ENCODE measurements at regions not wholly inside any gene's neighbourhood (a gene's known extent, or its start where the extent isn't known, plus 50 kb on each side); places are given as distances from the start of the nearest gene placed in this dataset.

DNA sequence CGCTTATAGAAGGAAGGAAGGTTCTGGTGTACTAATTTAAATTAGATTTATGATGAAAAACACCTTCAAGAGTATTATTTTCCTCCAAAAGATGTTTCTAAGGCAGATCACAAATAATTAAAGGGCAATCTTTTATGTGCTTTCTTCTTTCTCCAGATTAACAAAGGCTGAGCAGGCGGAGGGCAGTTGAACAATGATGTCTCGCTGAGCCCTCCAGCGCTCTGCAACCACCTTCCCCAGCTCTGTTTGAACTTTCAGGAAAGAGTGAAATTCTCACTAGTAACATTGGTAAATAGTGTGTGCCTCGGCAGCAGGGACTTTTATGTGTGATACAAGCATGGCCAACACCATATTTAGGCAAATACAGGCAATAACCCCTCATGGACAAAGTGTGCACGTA is 379.1 kb upstream of the MKI67 start:
- DNase-seq (ENCODE audit: extremely low read depth, low read depth), result no peak

DNA sequence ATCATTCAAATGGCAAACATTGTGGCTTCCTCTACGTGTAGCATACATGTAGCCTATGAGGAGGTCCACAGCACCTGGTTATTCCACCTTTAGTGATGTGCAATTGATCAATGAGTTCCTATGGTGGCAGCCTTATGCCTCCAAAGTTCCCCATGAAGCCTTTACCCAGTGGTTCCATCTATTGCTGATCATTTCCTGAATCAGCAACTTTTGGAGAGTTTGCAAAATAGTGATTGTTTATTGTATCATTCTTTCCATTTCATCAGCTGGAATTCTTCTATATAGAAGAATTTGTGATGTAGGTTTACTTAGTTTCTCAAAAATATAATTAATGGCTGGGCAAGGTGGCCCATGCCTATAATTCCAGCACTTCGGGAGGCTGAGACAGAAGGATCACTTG is 380.2 kb upstream of the MKI67 start:
- TF ChIP-seq CTCF (IDR thresholded peaks at IDR 0.05; ENCODE audit: low read depth, low read length), result no peak
- DNase-seq (ENCODE audit: extremely low read depth, low read depth), result no peak

More for the DNA sequence above, 379.1 kb upstream of the MKI67 start:
- no peak for TF ChIP-seq CTCF (IDR thresholded peaks at IDR 0.05; ENCODE audit: low read depth, low read length)

DNA sequence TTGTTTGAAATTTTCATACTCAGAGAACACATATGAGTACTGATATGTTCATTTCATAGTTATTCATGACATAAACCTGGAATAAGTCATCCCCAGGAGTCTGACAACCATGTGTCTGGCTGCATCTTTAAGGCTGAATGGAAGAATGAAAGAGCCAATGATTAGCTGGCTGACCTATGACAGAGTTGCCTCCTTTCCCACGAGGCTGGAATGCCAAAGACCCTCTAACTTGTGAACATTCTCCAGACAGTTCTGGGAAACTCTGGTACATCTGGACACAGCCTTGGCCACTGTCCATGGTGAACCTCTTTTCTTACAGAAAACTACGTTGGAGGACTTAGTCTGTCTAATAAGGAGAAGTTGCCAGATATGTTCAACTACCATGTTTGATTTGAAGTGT is 380.8 kb upstream of the MKI67 start:
- no peak for TF ChIP-seq CTCF (IDR thresholded peaks at IDR 0.05; ENCODE audit: low read depth, low read length)
- no peak for DNase-seq (ENCODE audit: extremely low read depth, low read depth)

DNA sequence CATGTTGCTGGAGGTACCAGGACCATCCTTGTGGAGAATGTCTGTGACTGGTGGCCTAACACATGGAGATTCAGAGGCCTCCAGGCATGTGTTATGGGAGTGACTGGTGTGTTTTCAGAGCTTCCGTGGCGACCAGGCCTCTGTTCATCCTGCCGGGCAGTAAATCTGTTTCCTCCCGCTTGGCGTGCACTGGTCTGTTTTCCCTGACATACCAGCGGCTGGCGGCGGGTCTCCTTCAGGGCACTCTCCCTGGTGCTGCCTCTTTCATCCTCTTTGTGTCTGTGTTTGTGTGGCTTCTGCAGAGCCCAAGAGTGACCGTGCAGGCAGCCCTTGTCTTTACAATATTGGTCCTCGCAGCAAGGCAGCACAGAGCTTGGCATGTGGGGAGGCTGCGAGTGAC is 385.1 kb upstream of the MKI67 start:
- DNase-seq (ENCODE audit: extremely low read depth, low read depth), result no peak
- no peak for TF ChIP-seq CTCF (IDR thresholded peaks at IDR 0.05; ENCODE audit: low read depth, low read length)

- no peak for TF ChIP-seq CTCF (IDR thresholded peaks at IDR 0.05; ENCODE audit: low read depth, low read length)
- no peak for DNase-seq (ENCODE audit: extremely low read depth, low read depth)
Measured at GRCh38 chr10:128512767-128513166, 386.5 kb upstream of the MKI67 start.

DNA sequence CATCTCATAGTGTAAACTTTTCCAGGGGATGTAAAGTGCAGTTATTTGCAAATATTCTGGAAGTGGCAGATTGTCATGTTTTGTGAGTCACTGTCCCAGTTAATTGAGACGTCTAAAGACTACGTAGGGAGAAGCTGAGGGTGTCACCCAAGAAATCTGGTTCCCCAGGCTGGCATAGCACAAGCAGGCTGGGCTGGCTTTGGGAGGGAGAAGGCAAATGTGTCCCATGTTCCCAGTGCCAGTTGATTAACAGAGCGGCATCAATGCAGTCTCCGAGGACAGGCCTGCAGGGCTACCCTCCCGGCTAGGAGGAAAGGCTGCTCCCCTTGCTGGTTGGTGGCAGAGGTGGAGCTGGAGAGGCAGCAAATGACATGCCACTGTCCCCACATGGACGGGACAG is 388.3 kb upstream of the MKI67 start:
- DNase-seq (ENCODE audit: extremely low read depth, low read depth), result no peak
- TF ChIP-seq CTCF (IDR thresholded peaks at IDR 0.05; ENCODE audit: low read depth, low read length), result no peak

GRCh38 chr10:128516180-128516579 is 390.0 kb upstream of the MKI67 start:
- DNase-seq (ENCODE audit: extremely low read depth, low read depth), result no peak
- TF ChIP-seq CTCF (IDR thresholded peaks at IDR 0.05; ENCODE audit: low read depth, low read length), result no peak
